Endothelial cell (in vitro differentiated cells): ENCODE measurements at regions not wholly inside any gene's neighbourhood (a gene's known extent, or its start where the extent isn't known, plus 50 kb on each side); places are given as distances from the start of the nearest gene placed in this dataset.

Experiments
- DNase-seq: peaks from one replicate; pipeline ENCODE4 v3.0.0; 2021; ENCODE audit warnings: low spot score
- H3K27ac Mint-ChIP-seq: one replicate; pipeline ENCODE4 v1.8.0; 2021; ENCODE audit warnings: mixed read lengths, inconsistent platforms; ENCODE audit not compliant: unreplicated experiment
- H3K27me3 Mint-ChIP-seq: one replicate; pipeline ENCODE4 v1.8.0; 2021; ENCODE audit warnings: mild to moderate bottlenecking, moderate library complexity, mixed read lengths, inconsistent platforms; ENCODE audit not compliant: unreplicated experiment
- H3K36me3 Mint-ChIP-seq: one replicate; pipeline ENCODE4 v1.8.0; 2021; ENCODE audit warnings: mild to moderate bottlenecking, low read depth, mixed read lengths, inconsistent platforms; ENCODE audit not compliant: unreplicated experiment
- H3K4me1 Mint-ChIP-seq: one replicate; pipeline ENCODE4 v1.8.0; 2021; ENCODE audit warnings: mild to moderate bottlenecking, mixed read lengths, inconsistent platforms; ENCODE audit not compliant: unreplicated experiment
- H3K4me3 Mint-ChIP-seq: one replicate; pipeline ENCODE4 v1.8.0; 2021; ENCODE audit warnings: mild to moderate bottlenecking, mixed read lengths, inconsistent platforms; ENCODE audit not compliant: unreplicated experiment
- H3K9me3 Mint-ChIP-seq: one replicate; pipeline ENCODE4 v1.8.0; 2021; ENCODE audit warnings: mixed read lengths, inconsistent platforms; ENCODE audit not compliant: unreplicated experiment
- TF ChIP-seq, protein P1 (sequence below): fragments of 200-600 bp; sonication (generic); IDR thresholded peaks from one replicate; pipeline ENCODE4 v1.5.0; 2021; ENCODE audit warnings: antibody characterized with exemption; ENCODE audit not compliant: unreplicated experiment

DNA sequence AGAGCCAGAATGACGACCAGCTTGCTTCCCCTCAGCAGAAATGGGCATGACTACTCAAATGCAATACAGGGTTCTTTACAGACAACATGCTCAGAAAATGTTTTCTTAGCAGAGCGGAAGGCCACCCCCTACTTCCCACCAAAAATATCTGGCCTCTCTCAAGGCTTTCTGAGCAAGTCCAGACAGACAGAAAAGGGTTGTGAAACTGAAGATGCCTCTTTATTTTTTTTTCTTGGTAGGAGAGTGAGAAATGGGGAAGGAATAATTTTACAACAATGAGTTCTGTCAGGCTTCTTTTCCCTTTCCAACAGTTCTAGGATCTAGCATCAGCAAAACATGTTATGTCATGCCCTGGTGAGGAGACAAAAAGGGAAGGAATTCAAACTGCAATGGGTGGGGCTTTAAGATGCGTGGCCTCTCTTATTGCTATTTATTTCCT is 172.0 kb upstream of the CAMK1G start:
- peaks cover 3% of the 10 kb centered on the region for H3K4me1 Mint-ChIP-seq
- TF ChIP-seq, protein P1, sequence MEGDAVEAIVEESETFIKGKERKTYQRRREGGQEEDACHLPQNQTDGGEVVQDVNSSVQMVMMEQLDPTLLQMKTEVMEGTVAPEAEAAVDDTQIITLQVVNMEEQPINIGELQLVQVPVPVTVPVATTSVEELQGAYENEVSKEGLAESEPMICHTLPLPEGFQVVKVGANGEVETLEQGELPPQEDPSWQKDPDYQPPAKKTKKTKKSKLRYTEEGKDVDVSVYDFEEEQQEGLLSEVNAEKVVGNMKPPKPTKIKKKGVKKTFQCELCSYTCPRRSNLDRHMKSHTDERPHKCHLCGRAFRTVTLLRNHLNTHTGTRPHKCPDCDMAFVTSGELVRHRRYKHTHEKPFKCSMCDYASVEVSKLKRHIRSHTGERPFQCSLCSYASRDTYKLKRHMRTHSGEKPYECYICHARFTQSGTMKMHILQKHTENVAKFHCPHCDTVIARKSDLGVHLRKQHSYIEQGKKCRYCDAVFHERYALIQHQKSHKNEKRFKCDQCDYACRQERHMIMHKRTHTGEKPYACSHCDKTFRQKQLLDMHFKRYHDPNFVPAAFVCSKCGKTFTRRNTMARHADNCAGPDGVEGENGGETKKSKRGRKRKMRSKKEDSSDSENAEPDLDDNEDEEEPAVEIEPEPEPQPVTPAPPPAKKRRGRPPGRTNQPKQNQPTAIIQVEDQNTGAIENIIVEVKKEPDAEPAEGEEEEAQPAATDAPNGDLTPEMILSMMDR = no peak
- DNase-seq = no peak
- no peaks in the 10 kb centered on the region for H3K27me3 Mint-ChIP-seq
- no peak overlapping the region for H3K27ac Mint-ChIP-seq
- no peaks in the 10 kb centered on the region for H3K9me3 Mint-ChIP-seq
- H3K4me3 Mint-ChIP-seq = no peak overlapping the region
- H3K36me3 Mint-ChIP-seq = no peaks in the 10 kb centered on the region

DNA sequence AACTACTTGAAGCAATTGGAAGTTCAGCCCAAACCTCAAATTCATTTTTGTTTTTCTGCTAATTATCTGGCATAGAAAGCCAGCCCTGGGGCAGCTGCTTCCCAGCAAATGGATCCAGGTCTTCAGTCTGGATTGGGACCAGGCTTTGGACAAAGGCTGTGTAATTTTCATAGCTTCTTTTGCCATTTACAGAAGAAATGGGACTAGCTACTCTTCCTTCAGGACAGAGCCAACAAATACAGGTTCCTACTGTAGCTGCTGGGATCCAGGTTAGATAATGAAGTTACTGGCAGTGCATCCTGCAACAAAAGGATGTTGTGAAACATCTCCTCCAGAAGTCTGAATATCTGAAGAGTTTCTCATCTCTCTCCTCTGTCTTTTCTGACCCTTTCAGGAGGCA is 171.5 kb upstream of the CAMK1G start:
- no peak overlapping the region for H3K27ac Mint-ChIP-seq
- no peak for DNase-seq
- peaks cover 3% of the 10 kb centered on the region for H3K4me1 Mint-ChIP-seq
- TF ChIP-seq, protein P1 = no peak
- H3K9me3 Mint-ChIP-seq = no peaks in the 10 kb centered on the region
- H3K27me3 Mint-ChIP-seq = no peaks in the 10 kb centered on the region
- no peaks in the 10 kb centered on the region for H3K36me3 Mint-ChIP-seq
- no peak overlapping the region for H3K4me3 Mint-ChIP-seq

DNA sequence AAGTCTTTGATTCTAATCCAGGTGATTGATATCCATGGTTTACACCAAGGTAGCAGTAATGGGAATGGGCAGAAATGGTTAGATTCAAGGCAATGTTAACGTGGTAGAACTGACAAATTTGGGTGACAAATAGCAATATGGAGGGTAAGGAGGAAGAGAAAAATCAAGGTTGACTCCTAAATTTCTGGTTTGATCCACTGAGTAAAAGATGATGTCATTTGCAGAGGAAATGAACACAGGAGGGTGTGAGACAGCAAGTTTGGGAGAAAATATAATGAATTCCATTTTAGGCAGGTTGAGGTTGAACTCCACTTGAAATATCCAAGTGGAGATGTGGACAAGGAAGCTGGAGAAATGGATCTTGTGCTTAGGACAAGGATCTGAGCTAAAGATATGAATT is 170.9 kb upstream of the CAMK1G start:
- TF ChIP-seq, protein P1 = no peak
- Mint-ChIP-seq H3K36me3 (no peaks in the 10 kb centered on the region), H3K27me3 (no peaks in the 10 kb centered on the region), H3K4me3 (no peak overlapping the region), H3K27ac (no peak overlapping the region), H3K9me3 (no peaks in the 10 kb centered on the region), H3K4me1 (peaks cover 3% of the 10 kb centered on the region)
- no peak for DNase-seq

DNA sequence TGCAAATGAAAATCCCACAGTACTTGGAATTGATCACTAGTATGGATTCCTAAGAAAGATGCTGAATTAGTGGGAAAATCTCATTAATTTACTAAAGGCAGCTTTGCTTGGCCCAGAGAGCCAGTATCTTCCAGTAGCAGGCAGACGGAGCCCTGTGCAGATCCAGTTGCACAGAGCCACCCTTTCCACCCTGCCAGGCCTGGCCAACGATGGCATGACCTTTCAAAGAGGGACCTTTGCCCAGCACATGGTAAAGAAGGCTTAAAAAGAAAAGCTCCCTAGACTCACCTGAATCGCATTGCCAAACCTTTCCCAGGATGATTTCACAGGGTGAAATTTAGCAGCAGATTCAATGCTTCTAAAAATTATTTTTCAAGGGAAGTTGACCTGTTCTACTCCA is 170.5 kb upstream of the CAMK1G start:
- TF ChIP-seq, protein P1 = no peak
- Mint-ChIP-seq H3K9me3 (no peaks in the 10 kb centered on the region), H3K4me1 (peaks cover 3% of the 10 kb centered on the region), H3K27ac (no peak overlapping the region), H3K4me3 (no peak overlapping the region), H3K27me3 (no peaks in the 10 kb centered on the region), H3K36me3 (no peaks in the 10 kb centered on the region)
- DNase-seq = no peak

DNA sequence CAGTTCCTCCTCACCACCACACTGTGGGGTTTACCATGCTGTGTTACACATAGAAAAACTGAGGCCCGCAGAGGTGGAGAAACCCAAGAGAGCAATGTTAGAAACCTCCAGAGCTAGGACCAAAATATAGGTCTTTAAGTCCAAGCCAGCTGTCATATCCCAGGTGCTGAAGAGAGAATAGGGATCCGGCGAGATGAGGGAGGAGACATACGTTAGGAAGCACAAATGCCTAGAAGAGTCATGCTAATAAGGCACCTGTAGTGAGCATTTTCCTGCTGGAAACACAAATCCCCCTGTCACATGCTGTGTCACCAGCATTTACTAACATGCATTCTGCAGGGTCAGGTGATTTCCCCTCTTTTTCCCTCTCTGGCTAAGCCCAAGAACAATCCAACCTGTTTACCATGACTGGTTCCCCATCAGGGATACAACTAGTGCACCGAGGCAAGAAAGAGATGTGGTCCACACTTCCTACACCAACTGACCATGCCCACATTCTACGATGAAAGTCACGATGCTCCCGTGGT is 168.6 kb upstream of the CAMK1G start:
- no peak for DNase-seq
- TF ChIP-seq, protein P1 = no peak
- Mint-ChIP-seq H3K4me1 (peaks cover 3% of the 10 kb centered on the region), H3K27ac (no peak overlapping the region), H3K36me3 (no peaks in the 10 kb centered on the region), H3K27me3 (no peaks in the 10 kb centered on the region), H3K9me3 (no peaks in the 10 kb centered on the region), H3K4me3 (no peak overlapping the region)
